ENCODE measurements at regions not wholly inside any gene's neighbourhood (a gene's known extent, or its start where the extent isn't known, plus 50 kb on each side); places are given as distances from the start of the nearest gene placed in this dataset.

GRCh38 chr11:57972013-57972367, 51.7 kb upstream of the OR9Q1 start:
- WGBS = 48% methylated on average over 2 of the region's 2 CpGs
- no peak overlapping the region for H3K27ac ChIP-seq (replicated peaks in 1 of 4)
- H3K9me3 ChIP-seq = no peaks in the 10 kb centered on the region
- no peak overlapping the region for H3K4me3 ChIP-seq
- TF ChIP-seq EP300 (IDR thresholded peaks at IDR 0.05) (no peak), POLR2AphosphoS5 (IDR thresholded peaks at IDR 0.05) (no peak), POLR2A (IDR thresholded peaks at IDR 0.05; ENCODE audit: low read depth) (no peak), CTCF (IDR thresholded peaks at IDR 0.05) (no peak)
- no peaks in the 10 kb centered on the region for H3K36me3 ChIP-seq
- intact Hi-C loops (cut with DNase I) = no loop called here
- no peak for DNase-seq (ENCODE audit: extremely low spot score)
- no peaks in the 10 kb centered on the region for H3K27me3 ChIP-seq
- no peaks in the 10 kb centered on the region for H3K4me1 ChIP-seq

All from esophagus muscularis mucosa (tissue), 4 donors.